ENCODE measurements at regions not wholly inside any gene's neighbourhood (a gene's known extent, or its start where the extent isn't known, plus 50 kb on each side); places are given as distances from the start of the nearest gene placed in this dataset.
"Not testable (repeated sequence)": the region's sequence is repeated elsewhere in the genome, so short reads cannot be mapped to it uniquely, and the experiment has no call there.

DNA sequence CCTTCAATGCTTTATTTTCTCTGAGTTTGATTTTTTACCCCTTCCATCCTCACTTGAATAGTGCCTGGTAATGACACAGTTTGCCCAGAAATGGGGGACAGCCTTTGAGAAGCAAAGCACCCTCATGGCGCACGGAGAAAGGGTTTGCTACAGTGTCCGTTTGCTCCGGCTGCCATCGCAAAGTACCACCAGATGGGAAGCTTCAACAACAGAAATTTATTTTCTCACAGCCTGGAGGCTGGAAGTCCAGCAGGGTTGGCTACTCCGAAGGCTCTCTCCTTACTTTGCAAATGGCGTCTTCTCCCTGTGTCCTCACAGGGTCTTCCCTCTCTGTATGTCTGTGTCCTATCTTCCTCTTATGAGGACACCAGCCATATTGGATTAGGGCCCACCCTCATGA, 327.7 kb upstream of the KAZN start:
- no peak for DNase-seq

DNA sequence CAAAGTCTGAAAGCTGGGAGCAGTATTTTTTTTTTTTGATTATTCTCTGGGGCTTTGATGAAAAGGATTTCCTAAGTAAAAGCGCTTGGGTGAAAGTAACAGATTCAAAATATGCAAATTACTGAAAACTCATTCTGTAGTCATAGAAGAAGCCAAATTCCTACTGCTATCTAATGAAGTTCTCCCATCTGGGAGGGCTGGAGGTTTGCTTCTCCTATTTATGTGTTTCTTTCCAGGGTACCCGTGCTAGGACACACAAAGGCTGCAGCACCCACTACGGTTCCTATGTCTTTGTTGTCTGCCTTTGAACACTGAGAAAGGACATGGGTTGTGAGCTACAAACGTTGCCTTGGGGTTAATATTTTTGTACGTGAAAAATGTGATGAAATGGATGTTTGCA, 324.7 kb upstream of the KAZN start:
- DNase-seq, result no peak

DNA sequence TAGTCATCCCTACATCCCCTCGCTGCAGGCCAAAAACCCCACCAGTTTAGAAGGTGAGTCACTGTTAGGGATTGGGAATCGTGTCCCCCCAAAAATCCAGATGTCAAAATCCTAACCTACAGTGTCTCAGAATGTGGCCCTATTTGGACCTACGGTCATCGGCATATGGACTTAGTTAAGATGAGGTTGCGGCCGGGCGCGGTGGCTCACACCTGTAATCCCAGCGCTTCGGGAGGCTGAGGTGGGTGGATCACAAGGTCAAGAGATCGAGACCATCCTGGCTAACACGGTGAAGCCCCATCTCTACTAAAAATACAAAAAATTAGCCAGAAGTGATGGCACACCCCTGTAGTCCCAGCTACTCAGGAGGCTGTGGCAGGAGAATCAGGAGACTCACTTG, 318.6 kb upstream of the KAZN start:
- not testable (repeated sequence) for DNase-seq

DNA sequence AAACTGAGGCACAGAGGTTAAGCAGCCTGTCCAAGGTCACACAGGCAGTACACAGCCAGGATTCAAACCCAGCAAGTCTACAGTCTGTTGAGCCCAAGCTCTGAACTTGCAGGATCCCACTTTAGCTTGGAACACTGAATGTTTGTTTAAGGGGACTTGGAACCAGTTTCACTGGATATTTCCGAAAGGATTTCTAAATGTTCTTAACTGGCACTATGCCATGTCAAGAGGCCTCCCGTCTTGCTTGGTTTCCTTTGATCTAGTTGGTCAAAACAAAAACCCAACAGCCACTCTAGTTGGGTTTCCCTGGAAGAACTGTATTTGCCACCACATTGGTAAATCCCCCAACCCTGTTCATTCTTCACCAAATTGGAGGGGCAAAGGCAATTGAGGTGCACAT, 317.6 kb upstream of the KAZN start:
- no peak for DNase-seq

DNA sequence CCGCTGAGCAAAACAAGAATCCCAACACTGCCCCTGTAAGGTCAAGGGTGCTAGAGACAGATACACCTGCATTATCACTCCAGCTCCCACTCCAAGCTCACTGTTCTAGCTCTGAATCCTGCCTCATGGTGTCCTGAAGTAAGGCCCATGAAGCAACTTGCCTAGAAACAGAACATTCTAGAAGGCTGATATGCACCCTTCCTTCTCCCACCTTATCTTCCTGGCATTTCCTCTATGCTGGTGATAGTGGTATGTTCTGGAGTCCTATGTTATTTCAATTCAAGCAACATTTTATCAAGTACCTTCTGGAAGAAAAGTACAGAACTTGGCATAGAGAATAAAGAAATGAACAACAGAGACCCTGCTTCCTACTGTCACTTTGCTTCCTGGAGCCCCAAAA, 317.1 kb upstream of the KAZN start:
- DNase-seq, result no peak

DNA sequence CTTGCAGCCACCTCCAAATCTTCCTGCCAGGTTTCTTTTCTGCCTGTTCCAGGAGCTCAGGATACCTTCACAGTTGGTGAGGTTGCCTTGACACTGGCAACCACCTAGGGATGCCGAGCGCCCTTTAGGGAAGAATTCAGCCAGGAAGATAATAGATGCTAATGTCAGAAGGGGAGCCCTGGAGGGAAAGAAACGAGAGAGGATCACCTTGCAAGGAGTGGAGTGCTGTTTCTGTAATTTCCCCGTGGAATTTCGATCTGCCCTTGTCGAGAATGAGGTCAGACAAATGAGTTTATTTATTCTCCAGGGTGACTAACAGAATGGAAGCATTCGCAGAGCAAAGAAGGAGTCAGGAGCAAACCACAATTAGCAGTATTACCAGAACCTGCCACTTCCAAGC, 315.8 kb upstream of the KAZN start:
- no peak for DNase-seq

DNA sequence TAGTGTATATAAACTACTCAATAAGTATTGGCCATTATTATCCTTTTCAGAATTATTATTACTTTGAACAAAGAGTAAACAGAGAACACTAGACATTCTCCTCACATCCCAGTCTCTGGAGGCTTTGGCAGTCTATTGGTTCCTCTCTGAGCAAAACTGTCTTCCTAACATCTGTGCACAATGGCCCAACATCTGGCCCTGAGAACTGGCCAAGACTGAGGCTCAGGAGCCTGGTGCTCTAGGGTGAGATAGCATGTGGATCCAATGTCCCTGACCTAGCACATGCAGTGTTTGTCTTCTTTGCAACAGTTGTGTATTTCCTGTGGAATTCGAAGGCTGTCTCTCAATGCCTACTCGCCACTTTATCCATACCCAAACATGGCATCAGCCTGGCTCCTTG, 313.2 kb upstream of the KAZN start:
- no peak for DNase-seq

DNA sequence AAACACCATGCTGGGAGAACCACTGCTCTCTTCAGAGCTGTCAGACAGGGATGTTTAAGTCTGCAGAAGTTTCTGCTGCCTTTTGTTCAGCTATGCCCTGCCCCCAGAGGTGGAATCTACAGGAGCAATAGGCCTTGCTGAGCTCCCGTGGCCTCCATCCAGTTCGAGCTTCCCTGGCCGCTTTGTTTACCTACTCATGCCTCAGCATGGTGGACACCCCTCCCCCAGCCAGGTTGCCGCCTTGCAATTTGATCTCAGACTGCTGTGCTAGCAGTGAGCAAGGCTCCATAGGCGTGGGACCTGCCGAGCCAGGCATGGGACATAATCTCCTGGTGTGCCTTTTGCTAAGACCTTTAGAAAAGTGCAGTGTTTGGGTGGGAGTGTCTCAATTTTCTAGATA, 307.3 kb upstream of the KAZN start:
- DNase-seq, result not testable (repeated sequence)

DNA sequence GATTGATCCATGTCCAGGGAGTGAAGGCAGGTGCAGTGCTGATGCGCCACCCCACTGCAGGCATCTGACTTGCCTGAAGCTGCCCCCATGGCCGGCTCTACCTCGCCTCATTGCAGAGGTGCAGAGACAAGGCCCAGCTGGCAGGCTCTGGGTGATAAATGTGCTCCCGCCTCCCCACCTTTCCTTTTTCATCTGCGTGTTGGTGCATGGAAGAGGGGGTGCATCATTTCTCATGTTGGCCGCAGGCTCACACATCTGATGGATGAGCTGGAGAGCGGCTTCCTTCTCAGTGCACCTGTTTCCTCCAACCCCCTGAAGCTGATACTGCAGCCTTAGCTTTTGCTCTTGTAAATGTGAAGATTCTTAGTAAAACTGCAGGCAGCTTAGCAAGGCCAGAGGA, 306.0 kb upstream of the KAZN start:
- DNase-seq, result no peak

DNA sequence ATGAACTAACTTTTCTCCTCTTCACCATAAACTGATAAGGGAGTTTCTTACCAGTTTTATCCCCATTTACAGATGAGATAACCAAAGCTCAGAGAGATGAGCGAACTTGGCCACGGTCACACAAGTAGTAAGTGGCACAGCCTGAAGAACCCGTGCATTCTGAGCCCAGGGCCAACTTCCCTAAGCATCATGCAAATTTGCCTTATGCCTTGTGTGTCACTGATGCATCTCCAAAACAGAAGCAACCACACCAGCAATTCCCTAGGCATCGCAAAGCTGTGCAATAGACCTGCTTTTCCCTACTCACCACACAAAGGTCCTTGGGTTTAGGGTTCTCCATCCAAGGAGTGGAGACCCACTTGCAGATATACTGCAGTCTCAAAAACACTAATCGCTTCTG, 304.5 kb upstream of the KAZN start:
- no peak for DNase-seq

DNA sequence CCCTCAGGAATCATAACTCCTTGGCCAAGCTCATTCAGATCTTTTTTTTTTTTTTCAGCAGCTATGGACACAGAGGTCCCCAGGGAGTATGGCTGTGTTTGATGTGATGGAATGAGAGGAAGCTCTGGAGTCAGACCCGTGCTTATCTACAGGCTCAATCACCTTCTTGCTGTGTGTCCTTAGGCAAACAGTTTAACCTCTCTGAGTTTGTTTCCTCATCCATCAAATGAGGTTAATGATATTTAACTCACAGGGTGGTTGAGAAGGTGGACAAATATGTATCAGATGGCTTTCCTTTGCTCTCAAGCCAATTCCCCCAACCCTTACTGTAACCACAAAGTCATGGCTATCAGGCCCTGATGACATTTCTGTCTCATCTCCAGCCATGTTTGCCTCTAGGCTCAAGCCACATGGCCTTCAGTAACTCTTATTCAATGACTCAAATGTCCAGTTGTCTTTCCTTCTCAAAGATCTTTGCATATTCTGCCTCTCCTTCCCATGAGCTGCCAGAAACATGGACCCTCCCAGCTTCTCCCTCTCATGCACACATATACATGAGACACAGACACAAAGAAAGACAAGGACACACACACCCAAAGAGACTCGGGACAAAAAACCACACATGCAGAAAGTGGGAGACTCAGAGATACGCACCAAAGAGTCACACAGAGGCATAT, 303.5 kb upstream of the KAZN start:
- DNase-seq, result no peak

DNA sequence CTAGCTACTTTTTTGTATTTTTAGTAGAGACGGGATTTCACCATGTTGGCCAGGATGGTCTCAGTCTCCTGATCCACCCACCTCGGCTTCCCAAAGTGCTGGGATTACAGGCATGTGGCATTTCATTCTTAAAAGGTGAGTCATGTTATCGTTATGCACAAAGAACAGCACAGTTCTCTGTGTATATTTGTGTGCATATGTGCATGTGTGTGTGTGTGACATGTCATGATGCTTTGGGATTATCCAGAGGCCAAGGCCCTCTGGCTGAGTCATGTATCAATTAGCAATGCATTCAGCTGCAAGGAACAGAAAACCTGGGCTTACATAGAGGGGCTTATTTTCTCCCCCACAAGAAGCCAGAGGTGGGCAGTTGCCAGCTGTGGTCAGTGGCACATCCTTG, 301.7 kb upstream of the KAZN start:
- DNase-seq, result no peak

DNA sequence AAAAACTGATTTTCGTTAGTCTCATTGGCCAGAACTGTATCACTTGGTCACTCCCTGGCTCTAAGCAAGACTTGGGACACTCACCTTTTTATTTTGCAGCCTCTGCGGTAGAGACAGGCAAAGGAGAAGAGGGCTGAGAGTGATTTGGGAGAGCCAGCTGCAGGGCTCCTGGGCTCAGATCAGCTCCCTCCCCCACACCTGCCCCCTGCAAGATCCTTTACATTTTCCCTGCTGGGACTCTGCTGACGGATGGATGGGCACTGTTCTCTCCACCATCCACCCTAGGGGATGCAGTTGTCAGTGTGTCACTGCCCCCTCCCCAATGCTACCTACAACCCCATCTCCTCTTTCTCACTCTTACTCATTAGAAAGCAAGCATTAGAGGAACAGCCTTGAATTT, 301.1 kb upstream of the KAZN start:
- no peak for DNase-seq

DNA sequence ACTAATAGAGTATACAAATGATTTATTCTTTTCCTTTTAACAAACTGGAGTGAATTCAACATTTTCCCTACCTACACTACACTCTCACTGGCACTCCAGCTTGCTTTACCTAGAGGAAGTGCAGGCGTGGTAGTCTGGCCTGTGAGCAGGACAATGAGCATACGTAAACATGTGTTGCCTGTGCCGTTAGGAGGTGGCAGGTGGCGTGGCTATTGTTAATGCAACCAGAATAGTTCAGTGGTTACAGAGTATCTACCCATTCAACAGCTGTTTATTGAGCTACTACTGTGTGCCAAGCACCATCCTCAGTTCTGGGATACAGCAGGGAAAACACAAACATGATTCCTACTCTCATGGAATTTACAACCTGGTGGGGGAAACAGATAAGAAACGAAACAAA, 299.7 kb upstream of the KAZN start:
- no peak for DNase-seq

DNA sequence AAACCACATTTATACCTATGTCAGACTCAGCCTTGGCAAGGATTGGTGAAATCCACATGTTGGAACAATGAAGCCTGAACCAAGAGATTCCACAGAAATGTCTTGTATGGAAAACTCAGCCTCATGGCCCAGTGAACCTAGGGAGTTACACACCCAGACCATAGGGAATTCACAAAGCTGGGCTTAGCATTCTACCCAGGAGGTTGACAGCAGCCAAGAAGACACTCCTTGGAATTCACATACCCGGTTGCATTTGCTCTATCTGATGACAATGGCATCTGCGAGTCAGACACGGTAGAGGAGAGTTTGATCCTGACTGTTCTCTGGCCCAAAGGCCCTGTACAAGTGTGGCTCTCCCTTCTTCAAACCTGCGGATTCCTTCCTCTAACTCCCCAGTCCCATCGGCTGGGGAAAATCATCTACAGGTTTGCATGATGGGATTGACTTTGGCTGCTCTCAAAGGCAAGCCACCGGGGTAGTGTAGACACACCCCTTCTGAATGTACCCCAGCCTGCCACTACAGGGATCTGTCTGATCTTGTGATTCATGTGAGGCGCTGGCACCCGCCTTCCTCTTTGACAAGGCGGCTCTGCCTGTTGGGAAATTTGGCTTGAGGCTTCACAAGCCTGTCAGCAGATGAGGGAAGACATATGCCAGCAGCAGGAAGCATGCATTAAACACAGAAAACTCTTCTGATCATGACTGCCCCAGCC, 297.3 kb upstream of the KAZN start:
- DNase-seq, result no peak

DNA sequence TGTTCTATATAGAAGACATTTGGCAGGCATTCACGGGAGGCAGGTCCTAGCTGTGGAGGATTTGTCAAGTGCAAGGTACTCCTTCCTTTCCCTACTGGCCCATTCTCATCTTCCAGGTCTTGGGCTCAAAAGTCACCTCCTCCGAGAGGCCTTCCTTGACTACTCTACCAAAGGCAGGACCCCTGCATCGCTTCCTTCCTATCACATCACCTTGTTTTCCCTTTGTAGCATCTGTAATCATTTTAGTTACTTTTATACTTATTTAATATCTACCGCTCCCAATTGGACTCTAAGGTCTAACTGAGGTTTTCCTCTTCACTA, 296.8 kb upstream of the KAZN start:
- no peak for DNase-seq

DNA sequence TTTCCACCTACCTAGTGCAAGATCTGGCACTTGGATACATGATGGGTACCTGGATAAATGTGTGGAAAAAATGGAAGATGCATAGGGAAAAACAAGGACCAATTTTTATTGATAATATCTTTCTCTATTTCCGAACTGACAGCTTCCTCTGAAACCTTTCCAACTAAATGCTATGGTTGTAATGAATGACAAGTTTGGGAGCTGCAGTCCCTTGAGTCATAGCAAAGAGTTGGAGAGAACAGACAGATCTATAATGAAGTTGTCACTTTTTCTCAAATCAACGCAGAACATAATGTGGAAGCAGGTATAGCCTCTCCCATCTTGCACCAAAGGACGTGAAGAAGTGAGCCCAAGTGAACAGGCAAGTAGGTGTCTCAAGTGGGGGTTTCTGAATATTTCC, 296.5 kb upstream of the KAZN start:
- no peak for DNase-seq

DNA sequence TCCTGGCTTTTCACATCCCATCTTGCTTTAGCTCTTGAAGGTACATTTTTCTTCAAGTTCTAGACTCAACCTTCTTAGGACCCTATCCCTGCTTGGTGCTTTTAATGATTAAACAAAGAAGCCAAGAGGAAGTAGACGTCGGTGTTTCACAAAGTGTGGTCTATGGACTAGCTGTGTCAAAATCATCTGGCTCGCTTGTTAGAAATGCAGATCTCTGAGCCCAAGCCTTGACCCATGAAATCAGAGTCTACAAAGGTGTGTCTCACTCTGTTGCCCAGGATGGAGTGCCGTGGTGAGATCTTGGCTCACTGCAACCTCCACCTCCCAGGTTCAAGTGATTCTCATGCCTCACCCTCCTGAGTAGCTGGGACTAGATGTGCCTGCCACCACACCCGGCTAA, 295.5 kb upstream of the KAZN start:
- no peak for DNase-seq

DNA sequence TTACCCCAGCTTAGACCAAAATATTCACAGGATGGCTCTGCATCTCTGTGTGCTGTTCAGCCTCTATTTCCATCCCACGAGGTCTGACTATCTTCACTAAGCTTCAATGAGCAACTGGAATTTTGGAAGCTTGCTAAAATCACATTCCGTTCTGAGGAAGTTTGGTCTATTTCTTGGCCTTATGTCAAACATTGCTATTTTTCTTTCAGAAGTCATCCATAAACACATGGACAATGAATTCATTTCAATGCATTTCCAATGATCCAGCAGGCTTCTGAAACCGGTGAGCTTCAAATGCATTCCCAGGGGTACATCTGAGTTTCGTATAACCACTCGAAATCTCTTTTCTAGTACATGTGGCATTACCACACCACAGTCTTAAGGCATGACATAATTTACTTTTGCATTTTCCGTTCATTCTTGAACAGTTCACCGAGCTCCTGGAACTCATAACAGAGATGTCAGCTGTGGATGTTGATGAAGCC, 294.1 kb upstream of the KAZN start:
- DNase-seq, result no peak

DNA sequence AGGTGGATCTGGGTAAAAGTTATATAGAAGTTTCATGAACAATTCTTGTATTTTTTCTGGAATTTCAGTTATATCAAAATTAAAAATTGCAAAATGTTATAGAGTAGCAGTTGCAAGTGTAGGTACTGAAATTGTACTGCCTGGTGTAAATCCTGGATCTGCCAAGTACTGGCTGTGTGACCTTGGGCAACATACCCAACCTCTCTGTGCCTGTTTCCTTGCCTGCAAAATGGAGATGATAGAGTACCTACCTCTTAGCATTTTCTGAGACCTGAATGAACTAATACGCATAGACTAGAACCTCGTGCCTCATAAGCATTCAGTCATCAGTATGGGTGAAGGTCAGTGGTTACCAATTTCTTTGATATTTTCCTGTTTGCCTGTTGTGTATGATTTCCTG, 290.0 kb upstream of the KAZN start:
- no peak for DNase-seq

DNA sequence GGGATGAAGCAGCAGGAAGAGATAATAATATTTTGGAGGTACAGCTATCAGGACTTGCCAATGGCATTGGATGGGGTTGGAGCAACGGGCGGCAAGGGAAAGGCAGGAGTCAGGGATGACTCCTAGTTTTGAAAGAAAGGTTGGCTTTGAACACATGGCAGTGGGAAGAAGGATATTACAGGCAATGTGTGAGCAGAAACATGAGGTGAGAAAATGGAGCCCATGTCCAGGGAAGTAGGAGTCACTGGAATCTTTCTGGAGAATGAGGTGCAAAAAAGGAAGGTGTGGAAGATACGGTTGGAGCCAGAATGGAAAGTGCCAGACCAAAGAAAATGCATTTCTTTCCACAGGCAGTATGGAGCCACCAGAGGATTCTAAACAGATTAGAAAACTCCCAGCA, 288.5 kb upstream of the KAZN start:
- no peak for DNase-seq

DNA sequence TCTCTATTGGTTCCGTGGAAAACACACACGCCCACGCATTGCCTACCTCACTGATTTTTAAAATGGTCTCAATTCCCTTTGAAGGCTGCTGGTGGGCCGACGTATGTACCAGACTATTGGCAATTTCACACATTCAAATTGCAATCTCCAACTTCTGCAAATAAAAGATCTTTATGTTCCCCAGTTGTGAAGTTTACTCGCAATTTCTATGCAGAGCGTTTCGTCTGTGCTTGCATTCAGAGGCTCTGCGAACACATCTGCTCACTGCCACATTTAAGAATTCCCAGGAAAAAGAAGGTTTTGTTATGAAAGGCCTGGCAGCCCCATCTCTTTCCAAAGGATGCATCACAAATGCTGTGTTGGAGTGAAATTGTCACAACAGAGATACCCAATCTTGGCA, 288.0 kb upstream of the KAZN start:
- no peak for DNase-seq

DNA sequence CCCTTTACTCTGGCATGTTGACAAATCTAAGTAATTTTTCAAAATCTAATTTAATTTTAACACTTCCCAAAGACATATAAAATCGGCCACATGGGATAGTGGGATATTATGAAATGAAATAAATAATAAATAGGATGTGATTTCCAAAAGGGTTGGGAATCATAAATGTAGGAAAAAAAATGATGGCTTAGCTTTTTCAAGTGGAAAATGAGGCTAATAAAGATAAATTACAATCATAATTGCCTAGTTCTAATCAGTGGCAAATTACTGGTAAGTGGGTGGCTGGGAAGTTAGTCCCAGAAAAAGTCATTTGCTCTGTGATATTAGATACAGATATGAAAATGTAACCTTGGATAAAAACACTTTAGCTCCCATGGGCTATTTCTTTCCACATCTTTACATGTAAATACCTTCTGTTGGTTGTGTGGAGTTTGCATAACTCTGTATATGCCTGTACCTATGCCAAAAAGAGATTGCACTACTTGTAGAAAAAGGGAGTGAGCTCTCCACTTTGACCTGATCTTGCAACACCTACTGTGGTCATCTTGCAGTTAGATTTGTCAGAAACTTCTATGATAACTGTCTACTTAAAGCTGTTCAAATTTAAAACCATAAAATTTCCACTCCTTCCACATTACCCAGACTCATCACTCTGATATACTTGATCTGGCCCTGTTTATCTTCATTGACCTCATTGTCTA, 284.6 kb upstream of the KAZN start:
- DNase-seq, result no peak

DNA sequence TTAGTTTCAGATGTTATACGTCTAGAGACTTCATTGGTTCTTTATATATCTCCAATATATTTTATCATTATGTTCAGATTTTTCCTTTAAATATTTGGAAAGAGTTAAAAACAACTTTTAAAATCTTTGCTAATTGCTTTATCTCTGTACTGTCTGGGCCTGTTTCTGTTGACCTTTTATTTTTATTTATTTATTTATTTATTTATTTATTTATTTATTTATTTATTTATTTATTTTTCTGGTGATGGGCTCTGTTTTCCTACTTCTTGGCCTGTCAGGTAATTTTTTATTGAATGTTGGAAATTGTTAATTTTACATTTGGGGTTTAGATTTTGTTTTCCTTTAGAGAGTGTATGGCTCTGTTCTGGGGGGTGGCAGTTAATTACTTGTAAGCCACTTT, 279.7 kb upstream of the KAZN start:
- DNase-seq, result no peak

DNA sequence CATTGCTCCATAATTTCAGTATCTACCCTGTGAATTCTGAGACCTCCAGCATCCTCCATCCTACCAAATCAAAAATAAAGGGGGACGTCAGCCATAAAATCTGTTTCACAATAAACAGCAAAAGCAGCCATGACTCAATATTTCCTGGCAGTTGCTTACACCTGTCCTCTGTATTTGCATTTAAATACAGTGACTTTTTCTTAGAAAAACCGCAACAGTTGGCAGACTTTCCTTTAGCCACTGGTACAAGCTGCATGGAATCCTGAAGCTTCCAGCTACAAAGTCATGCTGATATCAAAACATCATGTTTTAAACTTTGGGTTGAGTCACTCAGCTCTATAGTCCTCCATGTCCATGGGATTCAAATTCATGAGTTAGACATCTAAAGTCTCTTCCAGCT, 278.0 kb upstream of the KAZN start:
- no peak for DNase-seq

Data from stimulated activated CD4-positive, alpha-beta T cell treated with anti-CD3 and anti-CD28 coated beads, Interleukin-4, amount 100 ng/mL, for 24 hours (primary cell).